ENCODE measurements at regions not wholly inside any gene's neighbourhood (a gene's known extent, or its start where the extent isn't known, plus 50 kb on each side); places are given as distances from the start of the nearest gene placed in this dataset.

- DNase-seq, result no peak
Observed at GRCh38 chr1:14108356-14109275, 408.6 kb downstream of the PRDM2 start.

GRCh38 chr1:14109276-14109635 is 409.3 kb downstream of the PRDM2 start:
- DNase-seq, result no peak

- DNase-seq, result no peak
Observed at GRCh38 chr1:14110040-14110439, 410.1 kb downstream of the PRDM2 start.

- no peak for DNase-seq
Observed at GRCh38 chr1:14111121-14111520, 411.1 kb downstream of the PRDM2 start.

- no peak for DNase-seq
Observed at GRCh38 chr1:14112613-14113012, 412.6 kb downstream of the PRDM2 start.

- no peak for DNase-seq
Observed at GRCh38 chr1:14113271-14113670, 413.3 kb downstream of the PRDM2 start.

- DNase-seq, result peak; percentile 49
Observed at GRCh38 chr1:14113841-14114567, 414.0 kb downstream of the PRDM2 start.

- no peak for DNase-seq
Observed at GRCh38 chr1:14115976-14116375, 416.0 kb downstream of the PRDM2 start.

- no peak for DNase-seq
Observed at GRCh38 chr1:14117700-14118099, 417.7 kb downstream of the PRDM2 start.

- no peak for DNase-seq
Observed at GRCh38 chr1:14118691-14119485, 418.9 kb downstream of the PRDM2 start.

- peak; percentile 4 for DNase-seq
Observed at GRCh38 chr1:14120895-14121294, 420.9 kb downstream of the PRDM2 start.

GRCh38 chr1:14128096-14128495 is 428.1 kb downstream of the PRDM2 start:
- no peak for DNase-seq

- no peak for DNase-seq
Observed at GRCh38 chr1:14129009-14129408, 429.0 kb downstream of the PRDM2 start.

GRCh38 chr1:14135070-14135469 is 435.1 kb downstream of the PRDM2 start:
- no peak for DNase-seq

GRCh38 chr1:14136152-14136763 is 436.3 kb downstream of the PRDM2 start:
- DNase-seq, result no peak

- DNase-seq, result no peak
Observed at GRCh38 chr1:14136881-14137280, 436.9 kb downstream of the PRDM2 start.

- no peak for DNase-seq
Observed at GRCh38 chr1:14137411-14138134, 437.6 kb downstream of the PRDM2 start.

GRCh38 chr1:14138135-14138506 is 438.1 kb downstream of the PRDM2 start:
- no peak for DNase-seq

GRCh38 chr1:14138687-14139086 is 438.7 kb downstream of the PRDM2 start:
- no peak for DNase-seq

- peak; percentile 7 for DNase-seq
Observed at GRCh38 chr1:14140831-14141401, 440.9 kb downstream of the PRDM2 start.

GRCh38 chr1:14141656-14142055 is 441.7 kb downstream of the PRDM2 start:
- DNase-seq, result no peak
